Fibroblast of the aortic adventitia (primary cell): ENCODE measurements at regions not wholly inside any gene's neighbourhood (a gene's known extent, or its start where the extent isn't known, plus 50 kb on each side); places are given as distances from the start of the nearest gene placed in this dataset.

Experiments used
- DNase-seq: peaks from one replicate; pipeline ENCODE4 v3.0.0-alpha.2; 2010; ENCODE audit warnings: low read depth
- H3K4me3 ChIP-seq: 2 replicates; pipeline ENCODE4 v1.5.1; 2011; ENCODE audit warnings: low read depth, mild to moderate bottlenecking, control low read depth, low read length, moderate library complexity
- TF ChIP-seq, protein P1 (sequence below): IDR thresholded peaks from 2 replicates; pipeline ENCODE4 v1.5.1; 2011; ENCODE audit warnings: mild to moderate bottlenecking, low read length, control low read depth, inconsistent platforms; ENCODE audit not compliant: insufficient read depth

DNA sequence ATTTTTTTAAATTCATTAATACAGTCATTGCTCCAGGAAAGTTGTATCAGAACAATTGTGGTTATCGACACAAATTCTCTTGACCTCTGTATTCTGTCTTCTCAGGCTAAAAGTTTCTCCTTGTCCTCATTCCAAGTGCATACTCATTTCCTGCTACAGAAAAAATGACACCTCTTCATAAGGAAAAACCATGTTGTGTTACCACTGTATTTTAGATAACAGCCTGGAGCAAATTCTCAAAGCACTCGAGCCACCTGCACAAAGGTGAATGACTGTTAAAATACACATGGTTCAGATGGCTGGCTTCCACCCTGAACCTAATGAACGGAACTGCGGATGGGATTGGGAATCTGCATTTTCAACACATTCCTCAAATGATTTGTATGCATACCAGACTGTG, 586.5 kb downstream of the EPHA4 start:
- TF ChIP-seq, protein P1, sequence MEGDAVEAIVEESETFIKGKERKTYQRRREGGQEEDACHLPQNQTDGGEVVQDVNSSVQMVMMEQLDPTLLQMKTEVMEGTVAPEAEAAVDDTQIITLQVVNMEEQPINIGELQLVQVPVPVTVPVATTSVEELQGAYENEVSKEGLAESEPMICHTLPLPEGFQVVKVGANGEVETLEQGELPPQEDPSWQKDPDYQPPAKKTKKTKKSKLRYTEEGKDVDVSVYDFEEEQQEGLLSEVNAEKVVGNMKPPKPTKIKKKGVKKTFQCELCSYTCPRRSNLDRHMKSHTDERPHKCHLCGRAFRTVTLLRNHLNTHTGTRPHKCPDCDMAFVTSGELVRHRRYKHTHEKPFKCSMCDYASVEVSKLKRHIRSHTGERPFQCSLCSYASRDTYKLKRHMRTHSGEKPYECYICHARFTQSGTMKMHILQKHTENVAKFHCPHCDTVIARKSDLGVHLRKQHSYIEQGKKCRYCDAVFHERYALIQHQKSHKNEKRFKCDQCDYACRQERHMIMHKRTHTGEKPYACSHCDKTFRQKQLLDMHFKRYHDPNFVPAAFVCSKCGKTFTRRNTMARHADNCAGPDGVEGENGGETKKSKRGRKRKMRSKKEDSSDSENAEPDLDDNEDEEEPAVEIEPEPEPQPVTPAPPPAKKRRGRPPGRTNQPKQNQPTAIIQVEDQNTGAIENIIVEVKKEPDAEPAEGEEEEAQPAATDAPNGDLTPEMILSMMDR: no peak
- no peak overlapping the region for H3K4me3 ChIP-seq
- DNase-seq: no peak

DNA sequence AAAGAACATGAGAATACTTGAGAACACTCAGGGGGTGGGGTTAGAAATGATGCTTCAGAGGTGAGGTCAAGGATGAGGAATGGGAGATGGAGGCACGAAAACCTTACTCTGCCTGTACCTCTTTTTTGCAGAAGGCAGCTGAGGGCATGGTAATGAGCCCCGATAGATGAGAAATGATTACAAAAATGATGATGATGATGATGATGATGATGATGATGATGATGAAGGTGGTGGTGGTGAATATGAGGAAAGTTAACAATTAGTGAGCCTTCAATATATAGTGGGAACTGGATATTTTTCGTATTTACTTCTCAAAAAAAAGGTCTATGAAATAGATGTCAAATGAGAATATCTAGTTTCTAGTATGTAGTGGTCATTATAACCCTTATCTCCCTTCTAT, 584.3 kb downstream of the EPHA4 start:
- TF ChIP-seq, protein P1: no peak

DNA sequence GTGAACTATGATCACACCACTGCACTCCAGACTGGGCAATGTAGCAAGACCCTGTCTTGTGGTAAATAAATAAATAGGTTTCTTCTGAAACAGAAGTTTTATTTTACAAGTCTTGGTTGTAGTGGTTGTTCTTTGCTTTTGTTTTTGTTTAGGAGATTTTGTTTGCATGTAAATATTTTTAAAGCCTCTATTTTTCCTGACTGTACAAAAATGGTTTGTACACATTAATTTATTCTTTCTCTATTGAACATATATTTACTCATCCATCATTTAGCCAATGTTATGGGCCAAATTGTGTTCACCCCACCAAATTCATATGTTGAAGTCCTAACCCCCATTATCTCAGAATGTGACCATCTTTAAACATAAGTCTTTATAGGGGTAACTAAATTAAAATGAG, 580.1 kb downstream of the EPHA4 start:
- TF ChIP-seq, protein P1: no peak
- DNase-seq: no peak
- no peak overlapping the region for H3K4me3 ChIP-seq

More for the DNA sequence above, 584.3 kb downstream of the EPHA4 start:
- H3K4me3 ChIP-seq: no peak overlapping the region
- no peak for DNase-seq

DNA sequence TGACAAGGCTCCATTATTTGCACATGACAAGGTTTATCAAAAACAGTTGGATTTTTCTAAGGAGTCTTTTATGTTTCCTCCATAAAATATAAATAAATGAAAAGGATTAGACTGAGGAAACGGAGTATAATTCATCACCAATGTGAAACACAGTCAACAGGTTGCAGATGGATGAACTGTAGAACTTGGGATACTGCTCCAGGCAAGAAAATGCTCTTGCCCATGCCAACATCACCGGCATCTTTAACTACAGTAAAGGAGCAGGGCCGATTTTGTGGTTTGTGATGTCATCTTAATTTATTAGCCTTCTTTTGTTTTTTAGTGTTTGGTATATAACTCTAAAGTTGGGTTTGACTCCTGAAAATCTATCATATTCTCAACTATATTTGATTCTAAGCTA, 577.3 kb downstream of the EPHA4 start:
- no peak overlapping the region for H3K4me3 ChIP-seq
- DNase-seq: no peak
- TF ChIP-seq, protein P1: no peak

DNA sequence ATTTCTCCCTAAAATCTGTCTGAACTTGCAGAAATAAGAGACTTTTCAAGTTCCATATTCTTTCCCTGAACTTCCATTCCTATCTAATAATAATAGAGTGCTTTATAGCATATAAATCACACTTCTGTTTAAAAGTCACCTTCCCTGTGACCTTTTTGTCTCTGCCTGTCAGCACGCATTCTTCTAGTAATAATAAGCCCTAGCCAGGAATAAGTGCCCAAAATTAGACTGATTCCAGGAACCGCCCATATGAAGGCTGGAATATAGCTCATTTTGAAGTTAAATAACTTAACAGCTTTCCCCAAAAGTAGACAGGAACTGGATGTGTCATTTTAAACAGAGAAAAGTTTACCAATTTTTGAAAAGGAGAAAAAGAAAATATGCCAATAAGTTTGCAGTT, 576.5 kb downstream of the EPHA4 start:
- H3K4me3 ChIP-seq: no peak overlapping the region
- TF ChIP-seq, protein P1: no peak
- DNase-seq: no peak

DNA sequence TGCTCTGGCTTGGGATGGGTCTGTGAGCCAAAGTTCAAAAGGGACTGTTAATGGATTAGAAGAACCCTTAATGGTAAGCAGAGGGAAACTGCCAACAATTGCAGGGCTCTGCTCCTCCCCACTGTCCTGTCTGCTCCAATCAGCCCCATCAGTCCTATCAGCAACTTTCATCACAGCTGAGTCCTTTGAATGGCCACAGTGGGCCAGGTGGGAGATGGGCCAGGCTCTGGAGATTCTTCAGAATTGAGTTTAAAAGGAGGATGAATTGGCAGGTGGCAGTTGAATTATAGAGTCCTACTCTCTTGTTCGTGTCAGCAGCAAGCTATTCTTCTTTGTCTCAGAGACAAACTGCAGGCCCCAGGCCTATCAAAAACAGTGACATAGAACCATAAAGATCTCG, 573.9 kb downstream of the EPHA4 start:
- TF ChIP-seq, protein P1: no peak

DNA sequence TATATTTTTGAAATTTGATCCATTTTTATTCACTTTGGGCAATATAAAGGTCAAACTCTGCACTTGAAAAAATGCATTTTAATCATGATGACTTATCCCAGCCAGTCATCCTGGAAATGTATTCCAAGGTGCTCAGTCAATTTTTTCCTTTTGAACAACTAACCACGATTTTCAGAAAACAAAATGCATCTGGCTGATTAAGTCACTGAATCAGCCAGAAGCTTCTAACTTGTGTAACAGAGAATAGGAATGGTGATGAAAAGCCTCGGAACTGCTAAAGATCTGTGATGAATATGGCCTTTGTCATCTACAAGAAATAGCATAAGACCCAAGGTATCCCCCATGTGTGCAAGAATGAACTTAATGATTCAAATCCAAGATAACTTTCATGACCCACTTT, 572.7 kb downstream of the EPHA4 start:
- no peak for DNase-seq
- TF ChIP-seq, protein P1: no peak
- H3K4me3 ChIP-seq: no peak overlapping the region

More for the DNA sequence above, 573.9 kb downstream of the EPHA4 start:
- no peak overlapping the region for H3K4me3 ChIP-seq
- no peak for DNase-seq
